CD14-positive monocyte (primary cell): ENCODE measurements at regions not wholly inside any gene's neighbourhood (a gene's known extent, or its start where the extent isn't known, plus 50 kb on each side); places are given as distances from the start of the nearest gene placed in this dataset.

Experiments
- DNase-seq, 3 donors: peaks; one replicate each; pipeline ENCODE4 v3.0.0-alpha.2; 2011 to 2022
- H2AFZ ChIP-seq: 2 replicates; pipeline ENCODE4 v1.6.0; 2012; ENCODE audit warnings: mild to moderate bottlenecking, low read depth, low read length, inconsistent platforms; ENCODE audit not compliant: insufficient read depth, poor library complexity, severe bottlenecking
- H3K27ac ChIP-seq, 2 donors: 1 replicate in 1 of 2; 2 replicates in 1 of 2; pipeline ENCODE4 v1.5.1; 2012 to 2013; ENCODE audit warnings: low read length in 2 of 2, control low read depth in 1 of 2, inconsistent platforms in 1 of 2, low read depth in 1 of 2, mild to moderate bottlenecking in 1 of 2
- H3K27me3 ChIP-seq, 2 donors: one replicate each; pipeline versions ENCODE4 v1.6.0 to v1.6.1; 2011 to 2013; ENCODE audit warnings: low read length in 2 of 2; ENCODE audit not compliant: control insufficient read depth in 2 of 2, insufficient read depth in 2 of 2
- H3K36me3 ChIP-seq, 2 donors: replicated peaks in 1 of 2; 1 replicate in 1 of 2; 2 replicates in 1 of 2; pipeline versions ENCODE4 v1.5.1 to v1.6.1; 2012 to 2013; ENCODE audit warnings: low read length in 2 of 2, control low read depth in 1 of 2, inconsistent platforms in 1 of 2, mild to moderate bottlenecking in 1 of 2; ENCODE audit not compliant: insufficient read depth in 2 of 2, control insufficient read depth in 1 of 2
- H3K4me1 ChIP-seq, 2 donors: 1 replicate in 1 of 2; 2 replicates in 1 of 2; pipeline versions ENCODE4 v1.5.1 to v1.6.1; 2012 to 2013; ENCODE audit warnings: low read length in 2 of 2, control low read depth in 1 of 2, inconsistent platforms in 1 of 2, mild to moderate bottlenecking in 1 of 2, moderate library complexity in 1 of 2; ENCODE audit not compliant: insufficient read depth in 2 of 2, control insufficient read depth in 1 of 2
- H3K4me2 ChIP-seq: replicated peaks from 2 replicates; pipeline ENCODE3; 2012; ENCODE audit warnings: low read length, moderate library complexity, mild to moderate bottlenecking; ENCODE audit not compliant: poor library complexity, severe bottlenecking; ENCODE audit errors: extremely low read depth
- H3K4me3 ChIP-seq, 3 experiments: fragments of 200-600 bp in 1 of 3; sonication (generic) in 1 of 3; replicated peaks in 1 of 3; 1 replicate in 2 of 3; 2 replicates in 1 of 3; pipeline ENCODE4 v1.5.1; 2011 to 2013; ENCODE audit warnings: low read length in 3 of 3, mild to moderate bottlenecking in 3 of 3, control low read depth in 2 of 3, low read depth in 2 of 3, inconsistent platforms in 1 of 3, moderate library complexity in 1 of 3
- H3K79me2 ChIP-seq: 2 replicates; pipeline ENCODE4 v1.6.0; 2012; ENCODE audit warnings: mild to moderate bottlenecking, control low read depth, inconsistent platforms, low read length, moderate library complexity; ENCODE audit not compliant: insufficient read depth
- H3K9ac ChIP-seq: 2 replicates; pipeline ENCODE4 v1.6.0; 2017; ENCODE audit warnings: low read length, mild to moderate bottlenecking; ENCODE audit not compliant: insufficient read depth, poor library complexity, severe bottlenecking
- H3K9me3 ChIP-seq, 2 donors: replicated peaks in 1 of 2; 1 replicate in 1 of 2; 2 replicates in 1 of 2; pipeline versions ENCODE4 v1.5.1 to v1.6.1; 2012 to 2013; ENCODE audit warnings: low read length in 2 of 2, control low read depth in 1 of 2; ENCODE audit not compliant: control insufficient read depth in 1 of 2, insufficient read depth in 1 of 2
- H4K20me1 ChIP-seq: 2 replicates; pipeline ENCODE4 v1.6.0; 2012; ENCODE audit warnings: mild to moderate bottlenecking, low read length, control low read depth, moderate library complexity; ENCODE audit not compliant: insufficient read depth
- H3K27ac Mint-ChIP-seq, 7 donors: one replicate each; pipeline ENCODE4 v1.8.0; 2020; ENCODE audit warnings: mild to moderate bottlenecking in 7 of 7, mixed read lengths in 7 of 7, moderate library complexity in 6 of 7, inconsistent platforms in 2 of 7
- H3K27me3 Mint-ChIP-seq, 3 donors: one replicate each; pipeline ENCODE4 v1.8.0; 2021 to 2022; ENCODE audit warnings: low read depth in 3 of 3, mild to moderate bottlenecking in 3 of 3, mixed read lengths in 3 of 3, moderate library complexity in 3 of 3, inconsistent platforms in 1 of 3
- H3K36me3 Mint-ChIP-seq, 2 donors: one replicate each; pipeline ENCODE4 v1.8.0; 2020; ENCODE audit warnings: mixed read lengths in 2 of 2, inconsistent platforms in 1 of 2, mild to moderate bottlenecking in 1 of 2
- H3K4me1 Mint-ChIP-seq: one replicate; pipeline ENCODE4 v1.8.0; 2020; ENCODE audit warnings: mild to moderate bottlenecking, mixed read lengths
- H3K4me3 Mint-ChIP-seq, 2 donors: one replicate each; pipeline ENCODE4 v1.8.0; 2020; ENCODE audit warnings: mild to moderate bottlenecking in 2 of 2, mixed read lengths in 2 of 2, moderate library complexity in 1 of 2
- H3K9me3 Mint-ChIP-seq, 7 donors: one replicate each; pipeline ENCODE4 v1.8.0; 2020 to 2022; ENCODE audit warnings: mixed read lengths in 7 of 7, mild to moderate bottlenecking in 6 of 7, moderate library complexity in 6 of 7, inconsistent platforms in 2 of 7
- CTCF ChIP-seq: fragments of 200-600 bp; IDR thresholded peaks from one replicate; pipeline ENCODE4 v1.8.0; 2022; ENCODE audit warnings: antibody characterized with exemption, mild to moderate bottlenecking
- WGBS: methylation state at CpG from one replicate; pipeline ENCODE4 v1.1.5; 2013; ENCODE audit warnings: missing lambda C conversion rate; ENCODE audit not compliant: insufficient coverage; 5-methylcytosine and 5-hydroxymethylcytosine counted together
- intact Hi-C, 2 donors: fragments of 100-400 bp; cut with micrococcal nuclease; formaldehyde crosslinking; loops; one replicate each; pipeline versions ENCODE4 v1.15.0 to v1.15.1; 2023

GRCh38 chr5:8538821-8539220, 669.9 kb downstream of the MTRR start:
- Mint-ChIP-seq H3K4me3 (no peak overlapping the region), H3K27ac (no peak overlapping the region), H3K27me3 (no peaks in the 10 kb centered on the region), H3K9me3 (peaks cover 2 to 15% (median 8%) of the 10 kb centered on the region in 7 donors), H3K4me1 (no peaks in the 10 kb centered on the region), H3K36me3 (no peaks in the 10 kb centered on the region)
- DNase-seq, result no peak
- WGBS, result no CpG with 5 or more reads among the region's 4 CpGs
- no peaks in the 10 kb centered on the region for H3K36me3 ChIP-seq
- H3K4me3 ChIP-seq, result no peak overlapping the region
- H3K4me2 ChIP-seq, result no peak overlapping the region
- H3K9ac ChIP-seq, result no peak overlapping the region
- H3K27me3 ChIP-seq, result no peaks in the 10 kb centered on the region
- no peaks in the 10 kb centered on the region for H3K79me2 ChIP-seq
- peaks cover 0 to 6% of the 10 kb centered on the region in 2 donors for H3K9me3 ChIP-seq
- no peaks in the 10 kb centered on the region for H4K20me1 ChIP-seq
- no peak for TF ChIP-seq CTCF
- H3K4me1 ChIP-seq, result no peaks in the 10 kb centered on the region
- no peak overlapping the region for H2AFZ ChIP-seq
- H3K27ac ChIP-seq, result no peak overlapping the region
- intact Hi-C loops, result no loop called here

- intact Hi-C loops, result no loop called here
- H2AFZ ChIP-seq, result no peak overlapping the region
- no peaks in the 10 kb centered on the region for H3K4me1 ChIP-seq
- no peaks in the 10 kb centered on the region for H3K79me2 ChIP-seq
- Mint-ChIP-seq H3K36me3 (no peaks in the 10 kb centered on the region), H3K4me1 (no peaks in the 10 kb centered on the region), H3K9me3 (peaks cover 0 to 12% (median 8%) of the 10 kb centered on the region in 7 donors), H3K27ac (no peak overlapping the region), H3K4me3 (no peak overlapping the region), H3K27me3 (no peaks in the 10 kb centered on the region)
- H3K4me2 ChIP-seq, result no peak overlapping the region
- H3K9me3 ChIP-seq, result peaks cover 0 to 6% of the 10 kb centered on the region in 2 donors
- no peaks in the 10 kb centered on the region for H3K27me3 ChIP-seq
- H4K20me1 ChIP-seq, result no peaks in the 10 kb centered on the region
- 86% methylated on average over 1 of the region's 2 CpGs for WGBS
- H3K4me3 ChIP-seq, result no peak overlapping the region
- H3K36me3 ChIP-seq, result no peaks in the 10 kb centered on the region
- DNase-seq, result no peak
- no peak overlapping the region for H3K27ac ChIP-seq
- H3K9ac ChIP-seq, result no peak overlapping the region
- no peak for TF ChIP-seq CTCF
These were observed 671.4 kb downstream of the MTRR start for GRCh38 chr5:8540317-8540716.
